Stimulated activated CD4-positive, alpha-beta T cell treated with anti-CD3 and anti-CD28 coated beads, Interleukin-4, amount 100 ng/mL, for 1 hour (primary cell): ENCODE measurements at regions not wholly inside any gene's neighbourhood (a gene's known extent, or its start where the extent isn't known, plus 50 kb on each side); places are given as distances from the start of the nearest gene placed in this dataset.

Source experiments
- DNase-seq: peaks from one replicate; pipeline ENCODE4 v3.0.0-alpha.2; 2020

DNA sequence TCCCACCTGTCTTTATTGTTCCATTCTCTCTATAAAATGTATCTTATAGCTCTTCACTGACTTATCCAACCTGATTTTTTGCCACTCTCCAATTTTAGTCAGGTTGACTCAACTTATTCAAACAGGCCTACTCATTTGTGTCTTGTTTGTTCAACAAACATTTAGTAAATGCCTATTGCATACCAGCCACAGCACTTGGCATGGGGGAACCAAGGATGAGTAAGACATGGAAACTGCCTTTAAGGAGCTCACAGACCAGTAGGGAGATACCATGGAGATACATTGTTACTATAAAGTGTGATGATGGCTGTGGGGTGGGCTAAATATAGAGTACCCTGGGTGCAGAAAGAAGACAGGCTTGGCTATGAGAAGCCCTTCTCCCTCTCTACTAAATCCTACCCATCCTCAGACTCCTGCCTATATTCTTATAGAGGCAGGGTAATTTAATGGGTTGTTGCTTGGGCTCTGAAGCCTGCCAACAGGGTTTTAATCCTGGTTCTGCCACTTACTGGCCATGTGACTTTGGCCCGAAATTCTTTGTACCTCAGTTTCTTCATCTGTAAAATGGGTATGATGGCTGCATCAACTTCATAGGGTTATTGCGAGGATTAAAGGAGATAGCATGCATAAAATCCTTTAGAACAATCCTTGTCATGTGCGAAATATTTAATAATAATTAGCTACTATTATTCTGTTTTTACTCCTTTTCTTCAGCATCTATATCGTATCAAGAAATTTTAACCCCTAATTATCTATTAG is 348.5 kb upstream of the UMPS start:
- no peak for DNase-seq

DNA sequence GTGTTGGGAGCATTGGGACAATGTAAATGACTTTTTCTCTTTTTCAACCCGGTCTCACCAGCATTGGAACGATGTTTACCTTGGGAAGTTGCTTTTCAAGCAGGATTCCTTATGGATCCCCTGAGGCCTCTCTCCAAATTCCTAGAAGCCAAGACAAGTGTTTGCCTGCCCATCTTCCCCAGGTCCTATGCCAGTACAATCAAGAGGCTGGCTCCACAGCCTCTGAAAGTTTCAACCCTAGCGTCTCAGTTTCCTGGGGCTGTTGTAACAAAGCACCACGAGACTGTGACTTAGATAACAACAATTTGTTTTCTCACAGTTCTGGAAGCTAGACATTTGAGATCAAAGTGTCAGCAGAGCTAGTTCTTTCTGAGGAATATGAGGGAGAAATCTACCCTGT is 347.2 kb upstream of the UMPS start:
- DNase-seq, result no peak

DNA sequence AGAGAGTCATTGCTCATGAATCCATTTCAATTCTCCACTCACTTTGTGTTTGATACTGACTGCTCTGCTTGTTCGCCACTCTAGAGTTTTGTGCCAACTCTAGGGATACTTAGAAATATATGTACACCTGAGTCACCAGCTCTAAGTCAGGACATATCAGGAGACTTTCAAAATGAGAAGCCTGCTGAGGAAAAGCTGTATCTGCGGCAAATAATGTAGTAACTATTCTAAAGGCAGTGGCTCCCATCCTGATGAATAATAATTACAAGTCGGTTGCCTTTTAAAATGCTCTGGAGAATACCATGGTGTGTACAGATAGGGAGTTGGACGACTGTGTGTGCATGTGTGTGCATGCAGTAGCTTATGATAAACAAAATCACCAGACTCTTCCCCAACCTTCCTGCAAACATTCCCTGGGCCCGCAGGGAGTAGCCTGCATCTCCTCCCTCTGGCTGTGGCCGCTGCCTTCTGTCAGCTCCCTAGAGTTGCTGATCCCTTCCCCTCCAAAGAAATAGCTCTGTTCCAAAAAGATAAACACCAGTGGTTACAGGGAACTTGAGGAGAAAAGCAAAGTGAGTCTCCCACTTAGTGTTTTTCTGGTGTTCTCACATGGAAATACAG is 346.3 kb upstream of the UMPS start:
- DNase-seq, result no peak

DNA sequence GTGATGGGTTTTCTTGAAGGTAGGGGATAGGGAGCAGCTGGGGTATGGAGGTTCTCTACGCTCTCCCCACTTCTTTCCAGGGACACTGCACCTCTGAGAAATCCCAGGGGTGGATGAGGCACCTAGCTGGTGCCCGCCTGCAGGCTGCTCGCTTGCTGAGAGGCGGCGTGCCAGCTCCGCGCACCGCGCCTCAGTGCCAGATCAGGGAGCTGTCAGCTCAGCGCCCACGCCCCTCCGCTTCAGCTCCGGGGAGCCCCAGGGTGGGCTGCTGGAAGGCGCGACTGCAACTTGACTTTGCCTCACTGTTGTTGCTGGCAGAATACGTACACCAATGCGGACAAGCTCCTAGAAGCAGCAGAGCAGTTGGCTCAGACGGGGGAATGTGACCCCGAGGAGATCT is 345.7 kb upstream of the UMPS start:
- DNase-seq, result no peak

DNA sequence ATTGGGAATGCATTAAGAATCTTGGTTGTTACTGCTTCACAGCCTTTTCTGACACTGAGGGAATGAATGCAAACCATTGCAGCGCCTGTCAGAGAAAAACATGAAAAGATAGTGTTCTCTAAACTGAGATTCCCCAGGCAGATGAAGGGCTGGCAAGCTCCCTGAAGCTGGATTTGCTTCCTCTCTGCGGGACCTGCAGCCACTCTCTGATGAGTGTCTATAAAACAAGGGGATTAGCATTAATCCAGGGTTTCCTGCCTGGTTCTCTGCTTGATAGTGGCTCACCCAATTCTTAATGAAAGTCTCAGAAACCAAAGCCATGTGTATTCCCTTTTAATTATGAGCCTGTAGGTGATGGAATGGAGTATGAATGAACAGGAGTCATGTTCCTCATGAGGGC is 344.3 kb upstream of the UMPS start:
- no peak for DNase-seq

- no peak for DNase-seq
Measured at GRCh38 chr3:124386996-124387595, 343.2 kb upstream of the UMPS start.

- DNase-seq, result no peak
Measured at GRCh38 chr3:124391774-124392173, 338.5 kb upstream of the UMPS start.

GRCh38 chr3:124393340-124393739 is 336.9 kb upstream of the UMPS start:
- DNase-seq, result no peak

- DNase-seq, result no peak
Measured at GRCh38 chr3:124395162-124395561, 335.1 kb upstream of the UMPS start.

DNA sequence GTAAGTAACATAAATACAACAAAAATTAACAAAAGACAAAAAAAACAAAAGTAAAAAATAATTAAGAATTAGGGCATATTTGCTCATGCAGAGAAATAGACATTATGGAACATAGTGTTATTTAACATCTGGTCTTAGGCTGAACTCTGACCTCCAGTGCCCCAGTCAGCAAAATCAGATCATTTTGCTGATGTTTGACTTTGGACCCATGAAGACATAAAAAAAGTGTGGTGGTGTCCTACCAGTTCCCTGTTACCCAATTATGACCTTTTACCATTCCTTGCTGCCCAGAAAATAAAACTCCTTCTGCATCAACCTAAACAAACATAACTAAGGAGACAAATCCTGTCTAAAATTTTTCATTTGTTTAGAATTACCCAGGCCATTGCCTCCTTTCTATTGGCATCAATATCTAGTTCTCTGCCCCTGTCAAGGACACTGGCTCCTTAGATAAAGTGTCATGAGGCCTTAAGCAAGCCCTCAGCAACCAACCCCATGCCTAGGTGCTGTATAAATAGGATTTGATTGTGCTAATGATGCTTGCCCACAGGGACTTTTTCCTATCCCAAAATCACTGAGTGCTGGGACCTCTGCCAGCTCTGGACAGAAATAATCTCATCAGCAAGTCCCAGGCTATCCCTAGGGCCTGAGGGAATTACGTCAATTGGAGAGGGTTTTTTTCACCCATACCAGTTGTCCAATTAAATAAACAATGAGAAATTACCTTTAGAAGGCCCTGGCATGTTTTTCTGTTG is 334.5 kb upstream of the UMPS start:
- DNase-seq, result no peak

- no peak for DNase-seq
Measured at GRCh38 chr3:124396339-124396950, 333.8 kb upstream of the UMPS start.

DNA sequence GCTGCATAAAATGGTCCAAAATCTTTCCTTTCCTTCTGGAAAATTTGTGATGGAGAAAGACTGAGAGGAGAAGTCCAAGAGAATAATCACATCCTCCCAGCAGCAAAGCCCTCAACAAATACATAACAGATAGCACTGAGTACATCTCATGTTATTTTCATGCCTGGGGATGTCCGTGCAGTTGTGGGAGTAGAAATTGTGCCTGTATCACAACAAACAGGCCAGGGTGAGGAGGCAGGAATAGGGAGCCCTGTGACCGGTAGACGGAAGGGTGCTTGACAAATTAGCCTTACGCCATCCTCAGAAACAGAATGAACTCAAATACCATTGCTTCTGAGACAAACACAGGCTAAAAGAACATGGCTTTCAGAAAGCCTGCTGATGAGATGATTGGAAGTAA is 333.2 kb upstream of the UMPS start:
- no peak for DNase-seq

- DNase-seq, result no peak
Measured at GRCh38 chr3:124398594-124398993, 331.7 kb upstream of the UMPS start.

- DNase-seq, result no peak
Measured at GRCh38 chr3:124401843-124402242, 328.4 kb upstream of the UMPS start.

DNA sequence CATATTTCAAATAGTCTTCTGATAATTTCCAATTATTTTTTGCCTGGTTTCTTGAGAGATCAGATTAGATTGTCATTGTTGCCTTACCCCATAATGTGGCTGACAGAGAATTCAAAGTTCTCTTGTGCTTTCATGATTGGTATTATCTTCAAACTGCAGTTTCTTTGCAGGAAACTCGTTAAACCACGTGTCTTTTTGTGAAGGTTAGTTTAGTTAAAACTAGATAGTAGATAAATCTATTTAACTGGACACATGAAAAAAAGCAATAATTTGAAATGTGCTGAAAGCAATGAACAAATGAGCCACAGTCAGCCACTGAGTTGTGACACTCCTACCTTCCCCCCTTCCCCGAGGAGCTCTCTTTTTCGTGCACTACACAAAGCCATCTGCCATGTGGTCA is 327.5 kb upstream of the UMPS start:
- DNase-seq, result no peak

- no peak for DNase-seq
Measured at GRCh38 chr3:124404621-124405020, 325.6 kb upstream of the UMPS start.

DNA sequence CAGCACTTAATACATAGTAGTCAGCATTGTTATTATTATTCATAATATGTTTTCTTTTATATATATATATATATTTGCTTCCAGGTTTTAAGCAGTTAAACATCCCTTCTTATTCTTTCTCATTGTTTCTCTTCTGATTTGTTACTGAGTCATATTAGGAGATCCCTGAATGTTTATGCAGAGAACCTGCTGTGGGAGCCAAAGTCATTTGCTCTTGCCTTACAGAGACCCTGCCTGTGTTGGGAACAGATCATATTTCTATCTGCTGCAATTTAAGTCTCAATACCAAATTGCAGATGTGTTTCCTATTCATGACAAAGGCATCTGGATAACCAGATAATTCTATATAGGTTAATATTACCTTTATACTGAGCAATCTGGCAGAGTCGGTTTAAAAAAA is 323.0 kb upstream of the UMPS start:
- no peak for DNase-seq

DNA sequence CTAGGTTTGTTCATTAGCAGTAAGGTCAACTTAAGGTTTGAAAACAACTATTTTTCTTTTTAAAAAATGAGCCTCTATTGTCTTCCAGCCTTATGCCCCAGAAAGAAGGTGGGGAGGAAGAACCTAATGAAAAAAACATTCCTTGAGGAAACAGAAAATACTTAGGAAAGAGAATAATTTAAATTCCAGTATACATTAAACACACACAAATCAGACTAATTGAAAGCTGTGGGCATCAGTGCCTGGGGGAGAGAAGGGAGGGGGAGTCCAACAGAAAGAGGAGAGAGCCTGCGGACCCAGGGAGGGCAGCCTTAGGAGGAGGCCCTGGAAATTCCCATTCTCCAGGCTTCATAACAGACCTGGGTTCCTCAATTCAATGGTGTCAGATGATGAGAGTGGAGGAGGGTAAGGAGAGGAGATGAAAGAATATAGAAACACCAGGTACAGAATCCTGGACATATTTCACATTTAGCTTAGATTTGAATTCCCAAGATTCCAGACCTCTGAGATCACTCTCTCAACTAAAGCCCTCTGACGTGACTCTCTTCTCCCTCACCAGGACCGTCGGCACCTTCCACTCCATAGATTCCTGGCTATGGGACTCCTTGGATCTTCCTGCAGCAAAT is 320.5 kb upstream of the UMPS start:
- DNase-seq, result no peak

DNA sequence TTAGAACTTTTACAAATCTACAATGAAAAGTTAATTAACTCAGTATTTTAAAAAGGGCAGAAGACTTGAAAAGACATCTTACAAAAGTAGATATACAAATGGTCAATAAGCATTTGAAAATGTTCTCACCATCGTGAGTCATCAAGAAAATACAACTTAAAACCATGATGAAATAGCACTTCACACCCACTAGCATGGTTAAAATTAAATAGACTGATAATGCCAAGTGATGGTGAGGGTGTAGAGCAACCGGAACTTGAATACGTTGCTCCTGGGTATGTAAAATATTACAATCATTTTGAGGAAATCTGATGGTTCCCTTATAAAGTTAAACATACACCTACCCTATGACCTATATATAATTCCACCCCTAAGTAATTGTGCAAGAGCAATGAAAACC is 319.8 kb upstream of the UMPS start:
- DNase-seq, result no peak

DNA sequence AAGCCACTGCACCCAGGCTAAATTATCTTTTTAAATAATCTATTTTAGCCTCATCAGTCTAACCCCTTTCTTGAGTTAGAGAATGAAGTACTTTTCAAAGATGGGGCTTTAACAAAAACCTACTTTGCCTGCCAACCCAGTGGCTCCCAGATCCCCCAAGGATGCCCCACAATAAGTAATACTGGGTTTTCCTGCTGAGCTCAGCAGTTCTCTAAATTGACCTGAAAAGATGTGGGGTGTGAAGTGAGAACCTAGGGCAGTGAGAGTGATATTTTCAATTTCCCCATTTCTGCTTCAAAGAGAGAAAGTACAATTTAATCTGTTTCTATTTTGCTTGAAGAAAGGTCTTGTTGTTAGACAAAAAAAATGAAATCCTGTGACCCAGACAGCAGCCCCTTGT is 318.5 kb upstream of the UMPS start:
- DNase-seq, result no peak

- DNase-seq, result no peak
Measured at GRCh38 chr3:124412644-124413043, 317.6 kb upstream of the UMPS start.

GRCh38 chr3:124413393-124413792 is 316.9 kb upstream of the UMPS start:
- DNase-seq, result no peak
